ENCODE measurements at regions not wholly inside any gene's neighbourhood (a gene's known extent, or its start where the extent isn't known, plus 50 kb on each side); places are given as distances from the start of the nearest gene placed in this dataset.

DNA sequence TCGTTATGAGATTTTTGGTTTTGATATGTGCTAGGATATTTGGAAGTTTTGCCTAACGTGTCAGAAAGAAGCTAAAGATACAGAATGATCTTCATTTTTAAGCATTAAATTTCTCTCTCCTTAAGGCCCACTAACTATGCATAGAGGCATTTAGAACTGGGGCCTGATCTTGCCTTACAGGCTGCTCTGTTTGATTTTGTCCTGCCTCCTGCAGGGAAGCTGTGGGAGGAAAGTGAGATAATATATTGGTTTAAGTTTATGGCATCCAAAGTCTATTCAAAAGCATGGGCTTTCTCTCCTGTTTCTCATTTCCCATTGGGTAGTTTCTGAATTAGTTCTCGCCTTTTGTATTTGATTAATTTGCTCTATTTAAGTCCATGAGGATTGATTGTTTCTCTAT is 250.3 kb upstream of the FBXO33 start:
- intact Hi-C loops (cut with DNase I; ENCODE audit: low total_unique reads) = no loop called here
- no peak for TF ChIP-seq EP300 (IDR thresholded peaks at IDR 0.05)
- no peak for TF ChIP-seq POLR2AphosphoS5 (IDR thresholded peaks at IDR 0.05)
- TF ChIP-seq, protein P1, sequence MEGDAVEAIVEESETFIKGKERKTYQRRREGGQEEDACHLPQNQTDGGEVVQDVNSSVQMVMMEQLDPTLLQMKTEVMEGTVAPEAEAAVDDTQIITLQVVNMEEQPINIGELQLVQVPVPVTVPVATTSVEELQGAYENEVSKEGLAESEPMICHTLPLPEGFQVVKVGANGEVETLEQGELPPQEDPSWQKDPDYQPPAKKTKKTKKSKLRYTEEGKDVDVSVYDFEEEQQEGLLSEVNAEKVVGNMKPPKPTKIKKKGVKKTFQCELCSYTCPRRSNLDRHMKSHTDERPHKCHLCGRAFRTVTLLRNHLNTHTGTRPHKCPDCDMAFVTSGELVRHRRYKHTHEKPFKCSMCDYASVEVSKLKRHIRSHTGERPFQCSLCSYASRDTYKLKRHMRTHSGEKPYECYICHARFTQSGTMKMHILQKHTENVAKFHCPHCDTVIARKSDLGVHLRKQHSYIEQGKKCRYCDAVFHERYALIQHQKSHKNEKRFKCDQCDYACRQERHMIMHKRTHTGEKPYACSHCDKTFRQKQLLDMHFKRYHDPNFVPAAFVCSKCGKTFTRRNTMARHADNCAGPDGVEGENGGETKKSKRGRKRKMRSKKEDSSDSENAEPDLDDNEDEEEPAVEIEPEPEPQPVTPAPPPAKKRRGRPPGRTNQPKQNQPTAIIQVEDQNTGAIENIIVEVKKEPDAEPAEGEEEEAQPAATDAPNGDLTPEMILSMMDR (IDR thresholded peaks at IDR 0.05) = no peak
- TF ChIP-seq POLR2A (IDR thresholded peaks at IDR 0.05) = no peak
- Histone ChIP-seq H3K9me3 (peaks cover 0 to 4% (median 0%) of the 10 kb centered on the region in 4 donors), H3K36me3 (no peaks in the 10 kb centered on the region), H3K4me1 (no peaks in the 10 kb centered on the region), H3K4me3 (no peak overlapping the region), H3K27me3 (no peaks in the 10 kb centered on the region), H3K27ac (no peak overlapping the region)
- 63 to 82% (median 74%) methylated on average over 3 of the region's 3 CpGs for WGBS, 5 donors
- no peak for DNase-seq

GRCh38 chr14:39681782-39682399 is 249.7 kb upstream of the FBXO33 start:
- TF ChIP-seq POLR2A (IDR thresholded peaks at IDR 0.05) (no peak), EP300 (IDR thresholded peaks at IDR 0.05) (no peak), POLR2AphosphoS5 (IDR thresholded peaks at IDR 0.05) (no peak)
- TF ChIP-seq, protein P1 (IDR thresholded peaks at IDR 0.05) = no peak
- DNase-seq = no peak
- H3K9me3 ChIP-seq = peaks cover 0 to 4% (median 0%) of the 10 kb centered on the region in 4 donors
- WGBS, 5 donors = 53 to 63% (median 61%) methylated on average over 4 of the region's 4 CpGs
- intact Hi-C loops (cut with DNase I; ENCODE audit: low total_unique reads) = no loop called here
- H3K27me3 ChIP-seq = no peaks in the 10 kb centered on the region
- H3K36me3 ChIP-seq = no peaks in the 10 kb centered on the region
- no peak overlapping the region for H3K27ac ChIP-seq
- no peak overlapping the region for H3K4me3 ChIP-seq
- H3K4me1 ChIP-seq = no peaks in the 10 kb centered on the region

DNA sequence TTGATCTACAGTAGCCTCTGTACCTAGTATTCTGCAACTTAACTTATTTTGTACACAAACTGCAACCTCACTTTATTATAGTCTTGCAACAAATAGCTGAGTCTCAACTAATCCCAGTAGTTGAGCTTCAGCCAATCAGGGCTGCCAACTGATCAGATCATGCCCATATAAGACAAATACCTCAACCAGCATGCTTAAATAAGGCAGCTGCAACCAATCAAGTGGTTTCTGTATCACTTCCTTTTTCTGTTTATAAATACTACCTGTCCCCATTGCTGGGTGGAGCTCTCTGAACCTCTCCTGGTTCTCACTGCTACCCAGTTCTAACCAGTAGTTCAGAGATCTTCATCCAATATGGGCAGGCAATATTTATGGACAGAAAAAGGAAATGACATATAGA is 248.5 kb upstream of the FBXO33 start:
- H3K4me1 ChIP-seq = no peaks in the 10 kb centered on the region
- no peak overlapping the region for H3K27ac ChIP-seq
- no peak overlapping the region for H3K4me3 ChIP-seq
- H3K36me3 ChIP-seq = no peaks in the 10 kb centered on the region
- no peaks in the 10 kb centered on the region for H3K27me3 ChIP-seq
- peaks cover 0 to 4% (median 0%) of the 10 kb centered on the region in 4 donors for H3K9me3 ChIP-seq
- intact Hi-C loops (cut with DNase I; ENCODE audit: low total_unique reads) = no loop called here
- TF ChIP-seq, protein P1 (IDR thresholded peaks at IDR 0.05) = no peak
- TF ChIP-seq EP300 (IDR thresholded peaks at IDR 0.05) = no peak
- TF ChIP-seq POLR2AphosphoS5 (IDR thresholded peaks at IDR 0.05) = no peak
- DNase-seq = no peak

DNA sequence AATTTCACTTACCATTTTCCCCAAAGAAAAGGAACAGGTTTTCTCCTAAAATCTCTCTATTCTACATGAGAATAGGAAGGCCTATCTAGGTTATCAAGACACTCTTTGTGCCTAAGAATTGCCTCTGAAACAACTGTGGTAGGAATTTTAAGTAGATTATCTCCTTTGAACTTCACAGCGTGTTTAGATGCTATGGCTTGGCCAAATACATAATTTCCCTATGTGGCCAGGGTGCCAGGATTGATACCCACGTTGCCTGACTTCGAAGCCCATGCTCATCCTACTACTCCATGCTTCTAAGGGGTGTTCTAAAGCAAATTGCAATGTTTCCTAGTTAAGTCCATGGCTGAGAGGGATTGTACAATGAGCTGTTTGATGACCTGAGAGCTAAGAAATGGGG is 241.5 kb upstream of the FBXO33 start:
- no peak overlapping the region for H3K4me3 ChIP-seq
- WGBS, 5 donors = 45 to 59% (median 47%) methylated on average over 3 of the region's 3 CpGs
- DNase-seq = no peak
- H3K27me3 ChIP-seq = no peaks in the 10 kb centered on the region
- no peak for TF ChIP-seq POLR2AphosphoS5 (IDR thresholded peaks at IDR 0.05)
- TF ChIP-seq EP300 (IDR thresholded peaks at IDR 0.05) = no peak
- TF ChIP-seq, protein P1 (IDR thresholded peaks at IDR 0.05) = no peak
- no peak for TF ChIP-seq POLR2A (IDR thresholded peaks at IDR 0.05)
- no peaks in the 10 kb centered on the region for H3K4me1 ChIP-seq
- no peak overlapping the region for H3K27ac ChIP-seq
- no peaks in the 10 kb centered on the region for H3K9me3 ChIP-seq
- no peaks in the 10 kb centered on the region for H3K36me3 ChIP-seq
- intact Hi-C loops (cut with DNase I; ENCODE audit: low total_unique reads) = no loop called here

Measured in stomach (tissue), 8 donors.